Thyroid gland (tissue), 4 donors: ENCODE measurements at regions not wholly inside any gene's neighbourhood (a gene's known extent, or its start where the extent isn't known, plus 50 kb on each side); places are given as distances from the start of the nearest gene placed in this dataset.

Experiments
- DNase-seq, 2 donors: peaks; one replicate each; pipeline ENCODE4 v3.0.0-alpha.2; 2019
- H3K27ac ChIP-seq, 3 donors: fragments of 200-600 bp; sonication (generic); 1 replicate in 2 of 3; 2 replicates in 1 of 3; pipeline ENCODE4 v1.5.1; 2016 to 2019; ENCODE audit warnings: mild to moderate bottlenecking in 1 of 3, moderate library complexity in 1 of 3
- H3K27me3 ChIP-seq: fragments of 200-600 bp; sonication (generic); one replicate; pipeline ENCODE4 v1.5.1; 2019
- H3K36me3 ChIP-seq, 2 donors: fragments of 200-600 bp; sonication (generic); one replicate each; pipeline ENCODE4 v1.5.1; 2016 to 2019
- H3K4me1 ChIP-seq, 2 donors: fragments of 200-600 bp; sonication (generic); one replicate each; pipeline ENCODE4 v1.5.1; 2017 to 2019
- H3K4me3 ChIP-seq, 3 donors: fragments of 200-600 bp; sonication (generic); replicated peaks in 1 of 3; 1 replicate in 2 of 3; 2 replicates in 1 of 3; pipeline ENCODE4 v1.5.1; 2016; ENCODE audit warnings: mild to moderate bottlenecking in 1 of 3
- H3K9me3 ChIP-seq: fragments of 200-600 bp; sonication (generic); one replicate; pipeline ENCODE4 v1.5.1; 2017
- CTCF ChIP-seq, 6 experiments: fragments of 200-600 bp in 3 of 6; fragments of 450-650 bp in 3 of 6; sonication (generic) in 3 of 6; IDR thresholded peaks; one replicate each; pipeline ENCODE4 v1.5.1; 2016 to 2019; ENCODE audit warnings: antibody characterized with exemption in 6 of 6, mild to moderate bottlenecking in 2 of 6, inconsistent platforms in 1 of 6, moderate library complexity in 1 of 6
- POLR2A ChIP-seq, 2 donors: fragments of 450-650 bp; IDR thresholded peaks; one replicate each; pipeline ENCODE4 v1.6.1; 2017; ENCODE audit warnings: antibody characterized with exemption in 2 of 2, mild to moderate bottlenecking in 2 of 2, moderate library complexity in 1 of 2
- WGBS, 2 donors: methylation state at CpG; one replicate each; pipeline ENCODE4 v1.1.5; 2017; 5-methylcytosine and 5-hydroxymethylcytosine counted together
- intact Hi-C: fragments of 100-400 bp; cut with DNase I; formaldehyde crosslinking; loops from one replicate; pipeline ENCODE4 v1.15.1; 2023

- no peak for TF ChIP-seq POLR2A (IDR thresholded peaks at IDR 0.05)
- no peak for TF ChIP-seq CTCF (IDR thresholded peaks at IDR 0.05)
- intact Hi-C loops = no loop called here
- no peaks in the 10 kb centered on the region for H3K27me3 ChIP-seq
- H3K9me3 ChIP-seq = no peaks in the 10 kb centered on the region
- 91 to 92% methylated on average over 9 of the region's 9 CpGs for WGBS, 2 donors
- H3K27ac ChIP-seq = peak overlapping the region; percentile 51 to 66 (median 65)
- H3K4me1 ChIP-seq = peaks cover 0 to 10% of the 10 kb centered on the region in 2 donors
- H3K4me3 ChIP-seq = peak overlapping the region in 1 of 3 donors; percentile 4
- H3K36me3 ChIP-seq = no peaks in the 10 kb centered on the region
- DNase-seq = no peak
Observed at GRCh38 chr18:76266236-76266991, 228.6 kb downstream of the ZNF516 start.

- no peaks in the 10 kb centered on the region for H3K27me3 ChIP-seq
- no peak for TF ChIP-seq POLR2A (IDR thresholded peaks at IDR 0.05)
- no peak for TF ChIP-seq CTCF (IDR thresholded peaks at IDR 0.05)
- H3K4me1 ChIP-seq = peaks cover 0 to 10% of the 10 kb centered on the region in 2 donors
- intact Hi-C loops = no loop called here
- 46 to 52% methylated on average over 8 to 9 of the region's 9 CpGs for WGBS, 2 donors
- H3K9me3 ChIP-seq = no peaks in the 10 kb centered on the region
- H3K4me3 ChIP-seq = peak overlapping the region in 1 of 3 donors; percentile 4
- no peaks in the 10 kb centered on the region for H3K36me3 ChIP-seq
- DNase-seq = peak; percentile 4 to 39
- H3K27ac ChIP-seq = peak overlapping the region; percentile 51 to 66 (median 65)
Observed at GRCh38 chr18:76265497-76266235, 229.4 kb downstream of the ZNF516 start.

GRCh38 chr18:76264876-76265250 lies 230.2 kb downstream of the ZNF516 start:
- no peak for TF ChIP-seq CTCF (IDR thresholded peaks at IDR 0.05)
- TF ChIP-seq POLR2A (IDR thresholded peaks at IDR 0.05) = no peak
- H3K4me3 ChIP-seq = no peak overlapping the region
- peaks cover 0 to 10% of the 10 kb centered on the region in 2 donors for H3K4me1 ChIP-seq
- H3K9me3 ChIP-seq = no peaks in the 10 kb centered on the region
- H3K36me3 ChIP-seq = no peaks in the 10 kb centered on the region
- peak; percentile 13 to 26 for DNase-seq
- H3K27me3 ChIP-seq = no peaks in the 10 kb centered on the region
- no peak overlapping the region for H3K27ac ChIP-seq
- WGBS, 2 donors = 37 to 50% methylated on average over 10 of the region's 10 CpGs
- intact Hi-C loops = no loop called here

GRCh38 chr18:76264198-76264875 lies 230.7 kb downstream of the ZNF516 start:
- TF ChIP-seq POLR2A (IDR thresholded peaks at IDR 0.05) (no peak), CTCF (IDR thresholded peaks at IDR 0.05) (no peak)
- no peak overlapping the region for H3K4me3 ChIP-seq
- no peak for DNase-seq
- intact Hi-C loops = no loop called here
- no peaks in the 10 kb centered on the region for H3K9me3 ChIP-seq
- no peaks in the 10 kb centered on the region for H3K36me3 ChIP-seq
- peaks cover 0 to 10% of the 10 kb centered on the region in 2 donors for H3K4me1 ChIP-seq
- H3K27ac ChIP-seq = no peak overlapping the region
- no peaks in the 10 kb centered on the region for H3K27me3 ChIP-seq
- 81 to 84% methylated on average over 18 of the region's 18 CpGs for WGBS, 2 donors
